ENCODE measurements at regions not wholly inside any gene's neighbourhood (a gene's known extent, or its start where the extent isn't known, plus 50 kb on each side); places are given as distances from the start of the nearest gene placed in this dataset.

DNA sequence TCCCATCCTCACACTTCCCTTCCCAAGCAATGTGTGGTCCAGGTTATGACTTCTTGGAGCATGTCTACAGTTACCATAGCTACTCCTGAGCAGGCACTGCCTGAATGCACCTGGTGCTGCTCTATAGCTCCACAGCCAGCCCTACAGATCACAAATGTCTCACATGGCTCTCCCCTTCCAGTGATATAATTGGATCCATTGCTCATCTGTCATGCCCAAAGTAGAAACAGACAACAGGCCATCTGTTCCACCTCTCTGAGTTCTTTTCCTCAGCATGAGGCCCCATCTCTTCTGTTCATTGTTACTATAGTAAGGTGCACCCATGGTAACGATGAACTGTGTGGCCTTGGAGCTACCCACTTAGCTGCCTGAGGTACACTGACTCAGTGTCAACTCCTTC is 320.3 kb upstream of the ZC3H12C start:
- no peaks in the 10 kb centered on the region for H3K27me3 Mint-ChIP-seq
- H3K4me1 Mint-ChIP-seq (ENCODE audit: low read depth): no peaks in the 10 kb centered on the region
- H3K4me3 Mint-ChIP-seq: no peak overlapping the region
- no peak overlapping the region for H3K27ac Mint-ChIP-seq
- H3K9me3 Mint-ChIP-seq: no peaks in the 10 kb centered on the region
- H3K36me3 Mint-ChIP-seq (ENCODE audit: low read depth): no peaks in the 10 kb centered on the region

DNA sequence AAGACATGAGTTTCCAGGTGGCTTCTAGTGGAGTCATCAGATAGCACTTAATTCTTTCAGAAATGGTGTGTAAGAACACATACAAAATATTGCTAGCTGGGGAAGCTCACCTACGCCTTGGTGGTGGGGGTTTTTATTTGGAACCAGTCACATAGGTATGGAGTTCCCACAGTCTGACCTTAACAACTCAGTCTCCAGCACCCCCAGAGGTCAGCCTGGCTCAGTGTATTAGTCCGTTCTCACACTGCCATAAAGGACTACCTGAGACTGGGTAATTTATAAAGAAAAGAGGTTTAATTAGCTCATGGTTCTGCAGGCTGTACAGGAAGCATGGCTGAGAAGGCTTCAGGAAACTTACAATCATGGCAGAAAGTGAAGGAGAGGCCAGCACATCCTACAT is 317.5 kb upstream of the ZC3H12C start:
- Mint-ChIP-seq H3K4me1 (ENCODE audit: low read depth) (no peaks in the 10 kb centered on the region), H3K4me3 (no peak overlapping the region), H3K9me3 (no peaks in the 10 kb centered on the region), H3K27me3 (no peaks in the 10 kb centered on the region), H3K36me3 (ENCODE audit: low read depth) (no peaks in the 10 kb centered on the region), H3K27ac (no peak overlapping the region)

DNA sequence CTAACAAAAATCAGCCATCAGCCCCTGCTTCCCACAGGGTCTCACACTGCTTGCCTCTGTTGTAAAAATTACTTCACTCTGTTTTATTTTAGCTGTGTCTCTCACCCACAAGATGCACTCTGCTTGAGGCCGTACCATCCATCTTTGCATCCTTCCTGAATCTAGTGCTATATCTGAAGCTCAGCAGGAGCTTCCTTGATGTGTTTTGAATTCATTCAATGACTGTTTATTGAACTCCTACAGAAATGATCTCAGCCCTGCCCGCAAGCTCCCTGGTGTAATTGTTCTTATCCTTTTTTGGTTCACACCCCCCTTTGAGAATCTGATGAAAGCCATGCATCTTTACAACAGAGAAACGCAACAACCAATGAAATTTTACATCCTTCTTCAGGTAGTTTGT is 310.2 kb upstream of the ZC3H12C start:
- H3K27ac Mint-ChIP-seq: no peak overlapping the region
- no peaks in the 10 kb centered on the region for H3K4me1 Mint-ChIP-seq (ENCODE audit: low read depth)
- H3K9me3 Mint-ChIP-seq: no peaks in the 10 kb centered on the region
- no peak overlapping the region for H3K4me3 Mint-ChIP-seq
- no peaks in the 10 kb centered on the region for H3K27me3 Mint-ChIP-seq
- H3K36me3 Mint-ChIP-seq (ENCODE audit: low read depth): no peaks in the 10 kb centered on the region

- Mint-ChIP-seq H3K27me3 (no peaks in the 10 kb centered on the region), H3K36me3 (ENCODE audit: low read depth) (no peaks in the 10 kb centered on the region), H3K27ac (no peak overlapping the region), H3K9me3 (no peaks in the 10 kb centered on the region), H3K4me1 (ENCODE audit: low read depth) (no peaks in the 10 kb centered on the region), H3K4me3 (no peak overlapping the region)
Observed at GRCh38 chr11:109783840-109784239, 309.4 kb upstream of the ZC3H12C start.

GRCh38 chr11:109784536-109784935 is 308.7 kb upstream of the ZC3H12C start:
- Mint-ChIP-seq H3K9me3 (no peaks in the 10 kb centered on the region), H3K4me1 (ENCODE audit: low read depth) (no peaks in the 10 kb centered on the region), H3K27me3 (no peaks in the 10 kb centered on the region), H3K36me3 (ENCODE audit: low read depth) (no peaks in the 10 kb centered on the region), H3K27ac (no peak overlapping the region), H3K4me3 (no peak overlapping the region)

DNA sequence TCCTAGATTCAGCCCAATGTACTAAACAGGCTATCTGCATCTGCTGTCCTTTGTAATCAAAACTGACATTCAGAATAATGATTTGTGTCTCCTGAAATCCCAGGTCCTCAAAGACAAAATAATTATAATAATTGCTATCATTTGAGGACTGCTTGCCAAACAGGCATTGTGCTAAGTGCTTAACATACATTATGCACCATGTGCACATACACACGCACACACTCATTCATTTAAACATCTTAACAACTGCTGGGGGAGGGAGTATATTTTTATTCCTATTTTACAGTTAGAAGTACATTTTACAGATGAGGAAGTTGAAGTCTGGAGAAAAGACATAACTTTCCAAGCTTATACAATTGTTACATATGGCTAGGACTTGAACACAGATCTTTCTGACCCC is 308.0 kb upstream of the ZC3H12C start:
- Mint-ChIP-seq H3K9me3 (no peaks in the 10 kb centered on the region), H3K27ac (no peak overlapping the region), H3K36me3 (ENCODE audit: low read depth) (no peaks in the 10 kb centered on the region), H3K4me3 (no peak overlapping the region), H3K4me1 (ENCODE audit: low read depth) (no peaks in the 10 kb centered on the region), H3K27me3 (no peaks in the 10 kb centered on the region)

DNA sequence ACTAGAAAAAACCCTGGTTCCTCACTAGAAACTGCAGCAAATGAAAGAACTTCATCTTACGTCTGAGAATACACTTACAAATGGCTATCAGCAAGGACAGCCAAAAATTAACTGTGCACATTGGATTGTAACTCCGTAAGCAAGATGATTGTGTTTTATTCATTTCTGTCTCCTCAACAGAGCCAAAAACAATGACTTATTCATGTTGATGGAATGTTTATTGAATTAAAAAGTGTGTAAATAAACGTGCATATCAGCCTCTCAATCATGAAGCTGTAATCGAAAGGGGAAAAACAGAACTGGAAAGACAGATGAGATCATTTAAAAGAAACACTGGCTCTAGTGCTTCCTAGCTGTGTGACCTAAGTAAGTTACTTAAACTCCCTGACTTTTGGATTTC is 307.5 kb upstream of the ZC3H12C start:
- no peaks in the 10 kb centered on the region for H3K36me3 Mint-ChIP-seq (ENCODE audit: low read depth)
- H3K4me1 Mint-ChIP-seq (ENCODE audit: low read depth): no peaks in the 10 kb centered on the region
- H3K27me3 Mint-ChIP-seq: no peaks in the 10 kb centered on the region
- no peak overlapping the region for H3K4me3 Mint-ChIP-seq
- H3K27ac Mint-ChIP-seq: no peak overlapping the region
- H3K9me3 Mint-ChIP-seq: no peaks in the 10 kb centered on the region

- Mint-ChIP-seq H3K4me1 (ENCODE audit: low read depth) (no peaks in the 10 kb centered on the region), H3K27me3 (no peaks in the 10 kb centered on the region), H3K36me3 (ENCODE audit: low read depth) (no peaks in the 10 kb centered on the region), H3K27ac (no peak overlapping the region), H3K4me3 (no peak overlapping the region), H3K9me3 (no peaks in the 10 kb centered on the region)
Observed at GRCh38 chr11:109788948-109789490, 304.2 kb upstream of the ZC3H12C start.

DNA sequence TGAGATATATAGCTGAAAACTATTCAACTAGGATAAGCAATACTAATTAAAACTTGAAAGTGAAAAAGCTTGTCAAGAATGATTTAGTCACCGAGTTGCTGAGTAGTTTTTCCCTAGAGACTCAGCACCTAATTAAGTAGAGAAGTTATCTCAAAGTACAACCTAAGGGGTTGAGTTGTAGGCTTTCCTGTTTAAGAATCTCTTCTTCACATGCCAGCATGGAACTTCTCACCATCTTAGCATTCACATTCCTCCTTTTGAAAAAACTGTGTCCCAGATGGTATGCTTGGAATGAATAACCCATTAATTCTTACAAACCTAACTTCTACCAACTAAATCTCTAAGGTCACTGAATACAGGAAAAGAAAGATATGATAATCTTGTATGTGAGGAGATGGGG is 303.3 kb upstream of the ZC3H12C start:
- no peak overlapping the region for H3K4me3 Mint-ChIP-seq
- no peaks in the 10 kb centered on the region for H3K27me3 Mint-ChIP-seq
- H3K27ac Mint-ChIP-seq: no peak overlapping the region
- H3K4me1 Mint-ChIP-seq (ENCODE audit: low read depth): no peaks in the 10 kb centered on the region
- no peaks in the 10 kb centered on the region for H3K9me3 Mint-ChIP-seq
- no peaks in the 10 kb centered on the region for H3K36me3 Mint-ChIP-seq (ENCODE audit: low read depth)

DNA sequence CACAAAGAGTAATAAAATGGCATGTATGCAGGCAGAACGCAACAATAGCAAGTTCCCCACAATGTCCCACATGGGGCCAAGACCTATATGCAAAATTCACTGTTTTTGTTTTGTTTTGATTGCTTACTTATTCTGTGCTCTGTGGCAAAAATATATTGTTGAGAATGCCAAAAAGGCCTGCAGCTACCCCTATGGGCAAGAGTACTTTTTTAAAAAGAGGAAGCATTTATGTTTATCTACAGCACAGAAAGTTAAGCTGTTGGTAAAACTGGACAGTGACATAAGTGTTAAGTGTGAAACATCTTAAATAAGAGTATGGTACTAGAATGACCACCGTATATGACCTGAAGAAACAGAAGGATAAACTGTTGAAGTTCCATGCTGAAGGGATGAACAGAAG is 301.9 kb upstream of the ZC3H12C start:
- Mint-ChIP-seq H3K4me1 (ENCODE audit: low read depth) (no peaks in the 10 kb centered on the region), H3K4me3 (no peak overlapping the region), H3K36me3 (ENCODE audit: low read depth) (no peaks in the 10 kb centered on the region), H3K27me3 (no peaks in the 10 kb centered on the region), H3K9me3 (peaks cover 5% of the 10 kb centered on the region), H3K27ac (no peak overlapping the region)

- Mint-ChIP-seq H3K27ac (no peak overlapping the region), H3K4me1 (ENCODE audit: low read depth) (no peaks in the 10 kb centered on the region), H3K36me3 (ENCODE audit: low read depth) (no peaks in the 10 kb centered on the region), H3K4me3 (no peak overlapping the region), H3K9me3 (peaks cover 5% of the 10 kb centered on the region), H3K27me3 (no peaks in the 10 kb centered on the region)
Observed at GRCh38 chr11:109794501-109794900, 298.7 kb upstream of the ZC3H12C start.

DNA sequence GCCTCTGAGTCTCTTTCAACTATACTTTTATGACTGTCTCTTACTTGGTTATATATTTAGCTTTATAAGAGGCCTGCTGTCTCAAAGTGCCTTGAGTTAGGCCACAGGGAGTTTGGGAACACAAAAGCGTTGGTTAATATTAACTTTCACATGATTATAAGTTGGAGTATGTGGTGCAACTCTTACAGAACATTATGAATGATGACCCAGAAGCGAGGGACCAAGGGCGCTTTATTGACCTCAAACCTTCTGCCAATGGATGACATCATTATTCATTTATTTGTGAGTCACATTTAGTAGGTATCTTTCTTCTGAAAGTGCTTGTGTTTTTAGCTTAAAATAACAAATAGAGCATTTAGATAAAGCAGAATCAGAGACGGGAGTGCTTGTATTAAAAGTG is 298.0 kb upstream of the ZC3H12C start:
- no peak overlapping the region for H3K27ac Mint-ChIP-seq
- no peaks in the 10 kb centered on the region for H3K4me1 Mint-ChIP-seq (ENCODE audit: low read depth)

DNA sequence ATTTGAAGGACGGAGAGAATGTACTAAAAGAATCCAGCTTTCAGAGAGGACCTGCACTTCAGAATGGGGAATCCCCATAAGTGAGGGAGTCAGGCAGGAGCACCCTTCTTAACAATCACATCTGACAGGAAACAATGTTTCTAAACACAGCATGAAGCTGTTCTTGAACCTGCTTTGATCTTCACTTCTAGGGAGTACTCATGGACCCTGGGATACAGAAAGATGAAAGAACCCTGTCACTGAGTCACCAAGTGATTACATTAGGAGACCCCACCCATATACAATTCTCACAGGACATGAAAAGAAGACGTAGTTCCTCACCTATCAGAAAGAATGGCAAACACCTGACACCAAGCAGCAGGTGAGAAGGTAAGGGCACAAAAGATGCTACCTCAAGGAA is 296.9 kb upstream of the ZC3H12C start:
- Mint-ChIP-seq H3K4me3 (no peak overlapping the region), H3K36me3 (ENCODE audit: low read depth) (no peaks in the 10 kb centered on the region), H3K27ac (no peak overlapping the region), H3K27me3 (no peaks in the 10 kb centered on the region), H3K9me3 (peaks cover 5% of the 10 kb centered on the region), H3K4me1 (ENCODE audit: low read depth) (no peaks in the 10 kb centered on the region)

More for the DNA sequence above, 298.0 kb upstream of the ZC3H12C start:
- H3K27me3 Mint-ChIP-seq: no peaks in the 10 kb centered on the region
- no peaks in the 10 kb centered on the region for H3K36me3 Mint-ChIP-seq (ENCODE audit: low read depth)
- peaks cover 5% of the 10 kb centered on the region for H3K9me3 Mint-ChIP-seq
- no peak overlapping the region for H3K4me3 Mint-ChIP-seq

DNA sequence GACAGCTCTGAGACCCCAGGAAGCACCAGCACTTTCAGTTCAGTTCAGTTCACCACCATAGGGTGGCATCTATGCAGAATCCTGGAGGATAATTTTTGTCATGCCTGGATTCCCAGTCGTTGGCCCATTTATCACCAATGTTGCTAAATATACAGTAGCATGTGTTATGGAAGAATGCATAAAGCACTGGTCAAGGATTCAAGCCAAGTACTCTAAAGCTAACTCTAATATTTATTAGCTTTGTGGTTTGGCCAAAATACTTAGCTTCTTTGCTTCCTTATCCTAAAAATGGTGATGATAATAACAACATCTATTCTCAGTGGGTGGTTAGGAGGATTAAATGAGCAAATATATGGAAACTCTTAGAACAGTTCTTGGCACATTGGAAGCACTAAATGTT is 294.7 kb upstream of the ZC3H12C start:
- H3K27ac Mint-ChIP-seq: no peak overlapping the region
- H3K4me3 Mint-ChIP-seq: no peak overlapping the region
- no peaks in the 10 kb centered on the region for H3K4me1 Mint-ChIP-seq (ENCODE audit: low read depth)
- H3K36me3 Mint-ChIP-seq (ENCODE audit: low read depth): no peaks in the 10 kb centered on the region
- H3K9me3 Mint-ChIP-seq: peaks cover 15% of the 10 kb centered on the region
- peaks cover 5% of the 10 kb centered on the region for H3K27me3 Mint-ChIP-seq

- no peak overlapping the region for H3K27ac Mint-ChIP-seq
- H3K4me1 Mint-ChIP-seq (ENCODE audit: low read depth): no peaks in the 10 kb centered on the region
Observed at GRCh38 chr11:109799604-109800003, 293.6 kb upstream of the ZC3H12C start.

DNA sequence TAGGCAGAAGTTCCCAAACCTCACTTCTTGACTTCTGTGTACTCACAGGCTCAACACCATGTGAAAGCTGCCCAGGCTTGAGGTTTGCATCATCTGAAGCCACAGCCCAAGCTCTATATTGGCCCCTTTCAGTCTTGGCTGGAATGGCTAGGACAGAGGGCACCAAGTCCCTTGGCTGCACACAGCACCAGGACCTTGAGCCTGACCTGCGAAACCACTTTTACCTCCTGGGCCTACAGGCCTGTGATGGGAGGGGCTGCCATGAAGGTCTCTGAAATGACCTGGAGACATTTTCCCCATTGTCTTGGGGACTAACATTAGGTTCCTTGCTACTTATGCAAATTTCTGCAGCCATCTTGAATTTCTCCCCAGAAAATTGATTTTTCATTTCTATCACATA is 288.3 kb upstream of the ZC3H12C start:
- Mint-ChIP-seq H3K4me3 (no peak overlapping the region), H3K27me3 (peaks cover 5% of the 10 kb centered on the region), H3K4me1 (ENCODE audit: low read depth) (no peaks in the 10 kb centered on the region), H3K27ac (no peak overlapping the region), H3K36me3 (ENCODE audit: low read depth) (no peaks in the 10 kb centered on the region), H3K9me3 (peaks cover 9% of the 10 kb centered on the region)

More at GRCh38 chr11:109799604-109800003, 293.6 kb upstream of the ZC3H12C start:
- no peak overlapping the region for H3K4me3 Mint-ChIP-seq
- H3K36me3 Mint-ChIP-seq (ENCODE audit: low read depth): no peaks in the 10 kb centered on the region
- H3K9me3 Mint-ChIP-seq: peaks cover 15% of the 10 kb centered on the region
- H3K27me3 Mint-ChIP-seq: peaks cover 5% of the 10 kb centered on the region

Data from stimulated activated naive CD8-positive, alpha-beta T cell treated with anti-CD3 and anti-CD28 coated beads, Interleukin-15, Interleukin-2, amounts not matched to agents 100 ng/mL and 50 ng/mL, for 24 hours (primary cell).